MCF 10A (cell line): ENCODE measurements at regions not wholly inside any gene's neighbourhood (a gene's known extent, or its start where the extent isn't known, plus 50 kb on each side); places are given as distances from the start of the nearest gene placed in this dataset.

Experiments
- BruUV-seq: library from RNA; stranded (reverse); fragments of 400-500 nt; replicated peaks from 2 replicates; lab custom pipeline; 2021; lab: Mats Ljungman, UMichigan
- CTCF ChIA-PET: fragments of 300-600 bp; sonication (Branson Sonifier 250); formaldehyde crosslinking; extraction: SDS; loops from one replicate; lab custom pipeline; 2021; ENCODE audit warnings: antibody characterized with exemption, inconsistent platforms; lab: Yijun Ruan, JAX
- POLR2A ChIA-PET: fragments of 300-600, 350-650 bp; sonication (Branson Sonifier 250); formaldehyde crosslinking; extraction: SDS; loops from one replicate; lab custom pipeline; 2020; ENCODE audit warnings: antibody characterized with exemption, inconsistent platforms; lab: Yijun Ruan, JAX
- DNase-seq: peaks from one replicate; pipeline ENCODE4 v3.0.0-alpha.2; 2018; ENCODE audit not compliant: unreplicated experiment
- H3K27ac Mint-ChIP-seq: one replicate; pipeline ENCODE4 v1.8.0; 2022; ENCODE audit warnings: mild to moderate bottlenecking, low read depth, mixed read lengths; ENCODE audit not compliant: unreplicated experiment
- H3K27me3 Mint-ChIP-seq: one replicate; pipeline ENCODE4 v1.8.0; 2022; ENCODE audit warnings: mixed read lengths; ENCODE audit not compliant: insufficient read depth, unreplicated experiment
- H3K36me3 Mint-ChIP-seq: one replicate; pipeline ENCODE4 v1.8.0; 2022; ENCODE audit warnings: mild to moderate bottlenecking, moderate library complexity, mixed read lengths; ENCODE audit not compliant: insufficient read depth, unreplicated experiment
- H3K4me1 Mint-ChIP-seq: one replicate; pipeline ENCODE4 v1.8.0; 2022; ENCODE audit warnings: mixed read lengths; ENCODE audit not compliant: insufficient read depth, unreplicated experiment
- H3K4me3 Mint-ChIP-seq: one replicate; pipeline ENCODE4 v1.8.0; 2022; ENCODE audit warnings: mild to moderate bottlenecking, moderate library complexity, mixed read lengths; ENCODE audit not compliant: unreplicated experiment
- H3K9me3 Mint-ChIP-seq: one replicate; pipeline ENCODE4 v1.8.0; 2022; ENCODE audit warnings: mixed read lengths; ENCODE audit not compliant: unreplicated experiment
- CTCF ChIP-seq: fragments of 200-600 bp; IDR thresholded peaks from one replicate; pipeline ENCODE4 v1.8.0; 2022; ENCODE audit warnings: antibody characterized with exemption, mild to moderate bottlenecking; ENCODE audit not compliant: unreplicated experiment
- intact Hi-C: fragments of 100-400 bp; cut with micrococcal nuclease; formaldehyde crosslinking; loops from 2 replicates; pipeline ENCODE4 v1.14.1; 2022

- POLR2A ChIA-PET = interaction anchor here (0.6 to 0.7 kb wide), 3 partner anchors 79 to 757 kb away, joined by 4 to 5 read pairs (median 5); no protein-coding TSS in a partner anchor
- H3K4me1 Mint-ChIP-seq = no peaks in the 10 kb centered on the region
- H3K27ac Mint-ChIP-seq = no peak overlapping the region
- H3K9me3 Mint-ChIP-seq = no peaks in the 10 kb centered on the region
- intact Hi-C loops = no loop called here
- no peak for DNase-seq
- no TSS peak for BruUV-seq
- TF ChIP-seq CTCF = no peak
- no peaks in the 10 kb centered on the region for H3K27me3 Mint-ChIP-seq
- no peaks in the 10 kb centered on the region for H3K36me3 Mint-ChIP-seq
- no peak overlapping the region for H3K4me3 Mint-ChIP-seq
- CTCF ChIA-PET = no interaction called here
Observed at GRCh38 chr2:128701418-128701817, 382.8 kb upstream of the HS6ST1 start.

GRCh38 chr2:128702616-128703015 is 383.9 kb upstream of the HS6ST1 start:
- Mint-ChIP-seq H3K4me1 (no peaks in the 10 kb centered on the region), H3K36me3 (no peaks in the 10 kb centered on the region), H3K27me3 (no peaks in the 10 kb centered on the region), H3K27ac (no peak overlapping the region), H3K9me3 (no peaks in the 10 kb centered on the region), H3K4me3 (no peak overlapping the region)
- no TSS peak for BruUV-seq
- no peak for DNase-seq
- intact Hi-C loops = no loop called here
- POLR2A ChIA-PET = no interaction called here
- CTCF ChIA-PET = no interaction called here
- TF ChIP-seq CTCF = no peak

- no peak overlapping the region for H3K27ac Mint-ChIP-seq
- H3K9me3 Mint-ChIP-seq = peaks cover 26% of the 10 kb centered on the region
- no peaks in the 10 kb centered on the region for H3K4me1 Mint-ChIP-seq
- POLR2A ChIA-PET = interaction anchor here (0.6 kb wide), 1 partner anchor 204 kb away, joined by 4 read pairs; no protein-coding TSS in a partner anchor
- no TSS peak for BruUV-seq
- DNase-seq = no peak
- no peaks in the 10 kb centered on the region for H3K36me3 Mint-ChIP-seq
- intact Hi-C loops = no loop called here
- no peak for TF ChIP-seq CTCF
- CTCF ChIA-PET = interaction anchor here (0.6 to 0.9 kb wide), 2 partner anchors 10 to 117 kb away, joined by 3 read pairs; no protein-coding TSS in a partner anchor
- no peak overlapping the region for H3K4me3 Mint-ChIP-seq
- H3K27me3 Mint-ChIP-seq = no peaks in the 10 kb centered on the region
Observed at GRCh38 chr2:128708106-128708816, 389.6 kb upstream of the HS6ST1 start.

- H3K27me3 Mint-ChIP-seq = no peaks in the 10 kb centered on the region
- ChIA-PET CTCF (no interaction called here), POLR2A (no interaction called here)
- no peak overlapping the region for H3K4me3 Mint-ChIP-seq
- H3K4me1 Mint-ChIP-seq = no peaks in the 10 kb centered on the region
- no TSS peak for BruUV-seq
- no peak for DNase-seq
- intact Hi-C loops = no loop called here
- H3K36me3 Mint-ChIP-seq = no peaks in the 10 kb centered on the region
- no peak for TF ChIP-seq CTCF
- peaks cover 26% of the 10 kb centered on the region for H3K9me3 Mint-ChIP-seq
- no peak overlapping the region for H3K27ac Mint-ChIP-seq
Observed at GRCh38 chr2:128710242-128710641, 391.6 kb upstream of the HS6ST1 start.
